ENCODE measurements at regions not wholly inside any gene's neighbourhood (a gene's known extent, or its start where the extent isn't known, plus 50 kb on each side); places are given as distances from the start of the nearest gene placed in this dataset.

DNA sequence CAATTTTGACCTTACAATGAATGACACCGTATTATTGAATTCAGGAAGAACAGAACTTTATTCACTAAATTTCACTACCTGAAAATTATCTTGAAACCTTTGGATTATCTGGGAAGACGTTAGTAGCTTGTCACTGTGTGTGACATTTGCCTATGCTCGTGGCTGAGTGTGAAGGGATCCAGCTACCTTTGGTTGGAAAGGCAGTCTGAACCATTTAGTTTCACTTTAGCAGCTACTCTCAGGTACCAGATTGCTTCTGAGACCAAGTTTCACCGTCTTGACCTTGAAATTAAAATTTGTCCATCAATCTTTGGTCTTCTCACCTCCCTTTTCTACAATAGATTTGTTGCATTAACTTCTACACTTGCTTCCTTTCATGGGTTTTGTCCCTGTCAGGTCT, 637.5 kb downstream of the MBD2 start:
- TF ChIP-seq POLR2A (IDR thresholded peaks at IDR 0.05; ENCODE audit: low read length) (no peak), GATA1 (IDR thresholded peaks at IDR 0.05; ENCODE audit: low read depth, low read length) (no peak)
